GM19468 (cell line): ENCODE measurements at regions not wholly inside any gene's neighbourhood (a gene's known extent, or its start where the extent isn't known, plus 50 kb on each side); places are given as distances from the start of the nearest gene placed in this dataset.

Experiments used
- ATAC-seq: cut with Tn5 transposase; IDR thresholded peaks from one replicate; pipeline ENCODE4 v1.9.1; 2021; ENCODE audit warnings: mild to moderate bottlenecking, moderate library complexity, moderate number of reproducible peaks; ENCODE audit not compliant: unreplicated experiment; ENCODE audit errors: extremely low read depth

DNA sequence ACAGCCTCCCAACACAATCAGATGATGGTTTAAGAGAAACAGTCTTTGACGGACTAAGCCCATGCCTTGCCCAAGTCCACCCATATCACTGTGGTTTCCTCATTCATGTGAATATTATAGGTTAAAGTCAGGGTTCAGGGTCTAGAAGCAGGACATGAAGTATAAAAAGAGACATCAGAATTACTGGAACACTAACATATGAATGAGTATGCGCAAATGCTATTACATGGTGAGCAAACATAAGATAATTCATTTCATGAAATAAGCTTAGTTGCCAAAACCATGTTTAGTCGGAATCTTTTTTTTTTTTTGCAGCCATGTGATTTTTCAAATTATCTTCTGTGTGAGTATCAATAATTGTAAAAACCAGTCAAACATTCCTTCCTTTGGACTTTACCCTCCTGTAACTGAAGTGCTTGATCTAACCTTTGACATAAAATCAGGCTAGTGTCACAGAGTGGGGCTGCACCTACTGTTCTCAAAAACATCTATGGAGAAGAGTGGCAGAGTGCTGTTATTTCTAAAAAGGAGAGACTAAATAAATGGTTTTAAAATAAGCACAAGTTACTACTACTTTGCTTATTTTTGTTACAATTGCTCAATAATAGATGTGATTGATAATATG lies 84.9 kb upstream of the NRIP1 start:
- no peak for ATAC-seq

DNA sequence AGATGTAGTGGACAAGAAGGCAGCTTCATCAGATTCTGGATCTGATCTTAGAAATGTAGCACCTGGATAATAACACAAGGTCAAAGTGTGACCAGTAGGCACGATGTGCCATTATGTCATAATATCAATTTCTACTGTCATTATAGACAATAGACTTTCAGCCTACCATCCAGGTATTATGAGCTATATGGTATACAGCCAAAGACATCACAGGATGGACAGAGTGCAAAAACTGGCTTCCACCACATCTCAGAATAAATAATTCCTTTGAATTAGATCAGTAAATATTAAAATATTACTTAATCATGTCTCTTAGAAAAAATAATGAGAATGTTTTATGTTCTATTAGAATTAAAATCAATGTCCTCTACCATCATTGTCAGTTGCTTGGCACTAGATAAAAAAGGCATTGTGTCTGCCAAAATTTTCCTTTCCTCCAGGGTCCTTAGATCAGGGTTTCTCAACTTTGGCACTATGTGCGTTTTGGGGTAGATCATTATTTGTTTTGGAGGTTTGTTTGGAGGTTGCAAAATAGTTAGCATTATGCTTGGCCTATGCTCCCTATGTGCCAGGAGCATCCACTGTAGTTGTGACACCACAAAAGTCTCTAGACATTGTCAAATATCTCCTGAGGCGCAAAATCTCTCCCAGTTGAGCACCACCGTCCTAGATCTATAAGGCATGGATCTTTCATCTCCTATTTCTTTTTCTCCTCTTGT lies 86.7 kb upstream of the NRIP1 start:
- no peak for ATAC-seq

DNA sequence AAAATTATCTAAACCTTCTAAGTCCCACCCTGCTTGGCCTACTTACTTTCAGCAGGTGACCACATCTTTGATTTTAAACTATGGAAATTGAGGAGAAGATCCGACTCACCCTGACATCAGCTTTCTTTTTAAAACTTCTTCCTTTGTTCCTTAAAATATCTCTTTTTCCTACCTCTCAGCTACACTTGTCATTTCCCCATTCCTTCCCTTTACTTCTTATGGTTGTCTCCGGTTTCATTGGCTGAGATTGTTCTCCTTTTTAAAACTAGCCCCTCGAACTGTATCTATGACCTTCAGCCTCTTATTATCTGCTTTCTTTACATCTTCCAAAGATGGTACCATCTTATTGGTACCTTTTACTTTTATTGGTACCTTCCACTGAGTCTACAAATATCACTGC lies 87.8 kb upstream of the NRIP1 start:
- ATAC-seq, result no peak

DNA sequence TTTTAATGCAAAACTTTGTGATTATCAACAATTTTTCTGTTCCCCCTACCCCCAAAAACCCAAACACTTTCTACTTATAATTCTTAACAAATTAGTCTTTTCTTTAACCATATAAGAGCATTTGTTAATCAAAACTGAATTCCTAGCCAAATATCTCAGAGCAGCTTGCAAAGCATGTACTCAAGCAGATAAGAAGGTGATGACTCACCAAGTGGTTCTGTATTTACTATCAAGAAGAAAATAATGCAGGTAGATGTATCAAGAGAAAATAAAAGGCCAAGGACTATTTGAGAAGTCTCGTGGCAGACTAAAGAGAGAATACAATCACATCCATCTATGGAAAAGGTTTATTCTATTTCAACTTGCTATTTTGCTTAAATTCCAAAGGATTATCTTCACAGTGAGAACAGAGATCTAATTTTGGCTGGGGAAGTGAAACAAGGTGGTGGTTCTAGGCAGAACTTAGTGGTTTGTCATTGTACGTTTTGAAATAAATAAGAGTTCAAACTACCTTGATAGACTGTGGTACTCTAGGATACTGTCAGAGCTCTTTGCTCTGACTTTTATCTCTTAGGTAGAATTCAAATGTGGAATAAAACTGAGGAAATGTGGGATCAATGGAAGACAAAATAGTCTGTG lies 94.7 kb upstream of the NRIP1 start:
- no peak for ATAC-seq

DNA sequence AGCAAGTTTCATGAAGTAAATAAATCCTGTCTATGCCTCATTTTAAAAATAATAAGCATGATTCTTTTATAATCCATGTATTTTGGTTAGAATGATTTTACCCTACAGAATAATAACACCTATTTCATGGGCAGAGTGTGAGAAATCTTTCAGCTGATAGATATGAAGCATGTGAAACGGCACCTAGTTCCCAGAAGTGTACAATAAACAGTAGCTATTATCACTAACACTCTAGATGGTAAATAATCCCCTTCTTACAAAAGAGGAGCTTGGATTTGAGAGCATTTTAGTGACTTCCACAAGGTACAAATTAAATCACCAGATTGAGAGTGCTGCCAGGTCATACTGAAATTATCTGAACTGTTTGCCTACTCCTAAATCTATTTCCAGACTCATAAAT lies 95.3 kb upstream of the NRIP1 start:
- ATAC-seq, result no peak

DNA sequence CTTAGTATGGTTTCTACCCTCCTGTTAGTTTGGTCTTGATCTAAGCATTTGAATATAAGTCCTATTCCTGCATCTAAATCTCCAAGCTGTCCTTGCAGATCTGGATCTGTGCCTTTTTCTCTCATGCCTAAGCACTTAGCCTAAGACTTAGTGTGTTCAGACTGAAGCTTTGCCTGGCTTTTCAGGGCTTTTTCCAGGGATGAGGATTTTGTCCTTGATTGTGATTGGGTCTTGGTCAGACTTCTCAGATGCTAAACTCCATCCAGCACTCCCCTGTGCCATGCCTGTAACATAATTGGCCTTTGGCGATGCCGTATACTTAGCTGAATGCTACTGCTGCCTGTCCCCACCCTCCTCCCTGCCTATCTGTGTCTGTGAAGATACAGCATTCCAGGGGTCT lies 98.1 kb upstream of the NRIP1 start:
- ATAC-seq, result no peak

DNA sequence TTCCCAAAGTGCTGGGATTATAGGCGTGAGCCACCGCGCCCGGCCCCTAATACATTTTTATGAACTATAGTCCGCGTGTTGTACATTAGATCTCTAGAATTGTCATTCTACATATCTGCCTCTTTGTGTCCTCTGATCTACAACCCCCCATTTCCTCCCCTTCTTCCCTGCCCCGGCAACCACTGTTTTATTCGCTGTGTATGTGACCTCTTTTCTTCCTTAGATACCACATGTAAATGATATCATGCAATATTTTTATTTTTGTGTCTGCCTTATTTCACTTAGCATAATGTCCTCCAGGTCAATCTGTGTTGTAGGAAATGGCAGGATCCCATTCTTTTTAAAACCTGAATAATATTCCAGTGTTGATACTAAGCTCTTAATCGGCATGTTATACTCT lies 99.5 kb upstream of the NRIP1 start:
- no peak for ATAC-seq

DNA sequence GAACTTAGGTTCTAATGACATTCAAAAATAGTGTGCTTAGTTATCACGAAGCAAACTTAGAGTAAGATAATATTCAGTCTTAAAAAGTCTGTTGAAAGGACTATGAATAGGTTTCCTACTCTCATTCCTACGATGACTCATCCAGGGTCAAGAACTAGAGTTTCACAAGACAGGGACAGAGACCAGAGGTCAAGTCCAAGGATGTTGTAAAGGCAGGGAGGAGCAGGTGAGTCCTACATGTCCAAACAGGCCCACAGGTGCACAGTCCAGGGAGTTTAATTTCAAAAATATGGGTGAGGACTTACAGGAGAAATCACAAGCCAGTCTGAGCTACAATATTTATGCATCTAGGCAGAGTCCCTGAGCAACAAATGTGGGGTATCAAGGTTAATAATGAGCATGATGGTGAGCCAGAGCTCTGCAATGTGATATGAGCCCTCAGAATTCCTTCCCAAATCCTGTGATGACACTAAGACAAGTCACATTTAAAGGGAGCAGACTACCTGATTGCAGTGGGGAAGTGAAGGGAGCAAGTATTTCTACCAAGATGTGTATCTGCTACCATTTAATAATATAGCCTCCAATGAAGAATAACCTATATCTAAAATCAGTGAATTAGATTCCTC lies 100.0 kb upstream of the NRIP1 start:
- no peak for ATAC-seq

DNA sequence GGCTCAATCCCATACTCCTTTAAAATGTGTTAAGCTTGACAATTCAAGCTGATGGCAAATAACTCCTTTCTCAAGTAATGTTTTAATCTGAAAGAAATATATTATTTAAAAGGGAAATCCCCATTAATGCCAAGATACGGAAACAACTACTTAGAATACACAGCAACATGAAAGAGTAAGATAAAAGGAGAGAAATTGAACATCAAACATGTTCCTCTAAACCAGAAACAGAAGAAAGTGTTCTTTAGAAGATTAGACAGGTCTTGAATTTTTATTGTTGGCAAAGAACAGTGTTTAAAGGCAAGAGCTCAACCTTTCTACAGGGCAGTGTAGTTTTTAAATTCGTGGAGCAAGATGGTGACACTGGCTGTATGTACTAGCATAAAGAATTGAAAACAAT lies 105.8 kb upstream of the NRIP1 start:
- ATAC-seq, result no peak

DNA sequence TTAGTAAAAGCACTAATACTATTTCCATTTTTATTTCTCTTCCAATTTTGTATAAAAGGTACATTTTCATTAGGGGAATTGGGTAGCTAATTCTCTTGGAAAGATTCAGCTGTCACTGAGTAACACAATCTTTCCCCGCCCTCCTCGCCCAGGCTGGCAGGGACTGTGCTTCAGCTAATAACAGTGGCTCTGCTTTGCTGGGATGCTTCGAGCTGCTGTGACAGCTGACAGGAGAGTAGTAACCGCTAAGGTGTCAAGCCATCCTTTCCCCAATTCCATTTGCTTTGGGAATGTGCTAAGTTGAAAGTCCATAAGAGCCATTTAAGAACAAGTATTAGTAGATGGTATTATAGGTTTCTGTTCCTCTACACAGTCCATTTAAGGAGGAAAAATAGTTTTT lies 106.7 kb upstream of the NRIP1 start:
- no peak for ATAC-seq

DNA sequence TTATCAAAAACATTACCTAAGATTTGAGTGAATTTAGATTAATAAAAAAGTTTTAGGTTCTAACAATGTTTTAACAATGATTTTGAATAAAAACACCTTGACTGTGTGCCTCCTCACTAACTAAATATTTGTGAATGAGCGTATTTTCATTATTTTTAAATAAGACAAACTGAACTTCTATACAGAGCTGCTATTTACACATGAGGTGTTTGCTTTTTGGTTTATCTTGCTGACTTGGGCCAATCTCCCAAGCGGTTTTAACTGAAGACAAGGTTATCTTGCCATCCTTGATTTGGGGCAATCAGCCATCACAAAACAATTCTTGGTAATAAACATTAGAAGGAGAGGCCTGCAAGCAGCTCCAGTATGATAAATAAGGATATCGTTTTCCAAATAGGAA lies 108.2 kb upstream of the NRIP1 start:
- ATAC-seq, result no peak

DNA sequence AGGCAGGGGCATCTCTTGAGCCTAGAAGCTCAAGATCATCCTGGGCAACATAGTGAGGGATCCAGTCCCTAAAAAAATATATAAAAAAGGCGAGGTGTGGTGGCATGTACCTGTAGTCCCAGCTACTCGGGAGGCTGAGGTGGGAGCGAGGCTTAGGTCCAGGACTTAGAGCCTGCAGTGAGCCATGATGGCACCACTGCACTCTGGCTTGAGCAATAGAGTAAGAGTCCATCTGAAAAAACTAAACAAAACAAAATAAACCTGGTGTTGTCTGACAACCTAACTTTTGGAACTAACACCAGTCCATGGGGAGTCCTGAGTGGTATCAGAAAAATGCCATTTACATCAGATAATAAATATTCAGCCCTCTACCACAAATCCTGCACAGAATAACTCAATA lies 110.1 kb upstream of the NRIP1 start:
- ATAC-seq, result no peak

DNA sequence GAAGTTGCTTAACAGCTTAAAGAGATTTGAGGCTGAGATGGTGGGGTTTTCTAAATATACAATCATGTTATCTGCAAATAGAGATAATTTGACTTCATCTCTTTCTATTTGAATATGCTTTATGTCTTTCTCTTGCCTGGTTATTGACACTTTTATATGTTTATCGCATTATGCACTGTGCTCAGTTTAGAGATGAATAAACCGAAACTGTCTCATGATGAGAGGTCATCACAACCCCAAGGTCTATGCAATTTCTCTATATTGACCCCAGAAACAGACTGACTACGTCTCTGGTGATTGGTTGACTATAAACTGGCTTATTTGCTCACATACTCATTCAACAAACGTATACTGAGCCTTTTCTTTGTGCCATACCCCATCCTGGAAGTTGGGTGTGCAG lies 117.9 kb upstream of the NRIP1 start:
- no peak for ATAC-seq

DNA sequence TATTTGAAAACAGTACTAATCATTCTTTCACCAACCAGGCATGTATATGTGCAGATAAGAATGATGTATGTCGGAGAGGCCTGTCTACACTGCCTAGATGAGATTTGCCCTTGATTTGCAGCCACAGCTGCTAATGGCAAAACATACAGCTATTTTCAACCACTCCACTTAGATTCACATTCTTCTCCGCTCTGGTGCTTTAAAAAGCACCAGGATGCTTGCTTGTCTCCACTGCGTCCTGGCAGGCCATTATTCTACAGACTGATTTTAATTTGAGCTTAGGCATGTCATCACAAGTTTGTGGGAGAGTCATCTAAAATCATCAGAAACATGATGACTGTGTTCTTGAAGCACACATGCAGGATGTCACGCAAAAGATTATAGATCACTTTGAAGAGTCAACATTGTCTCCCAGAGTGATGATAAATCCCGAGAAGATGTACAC lies 119.0 kb upstream of the NRIP1 start:
- no peak for ATAC-seq

DNA sequence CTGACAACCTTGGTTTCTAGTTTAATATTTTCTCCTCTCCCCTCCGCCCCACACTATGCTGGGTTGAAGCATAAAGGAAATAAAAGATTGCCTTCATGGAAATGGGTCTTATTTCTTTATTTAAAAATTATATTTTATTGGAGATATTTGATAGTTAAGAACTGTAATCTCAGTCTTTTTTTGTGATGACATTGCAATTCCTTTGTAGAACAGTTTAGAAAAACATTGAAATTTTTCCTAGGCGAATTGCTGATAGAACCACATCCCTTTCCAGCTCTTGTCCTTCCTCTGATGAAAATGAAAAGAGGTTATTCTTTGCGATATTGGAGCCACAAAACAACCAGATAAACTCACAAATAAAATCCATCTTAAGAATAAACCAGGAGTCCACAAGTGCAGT lies 125.6 kb upstream of the NRIP1 start:
- no peak for ATAC-seq

DNA sequence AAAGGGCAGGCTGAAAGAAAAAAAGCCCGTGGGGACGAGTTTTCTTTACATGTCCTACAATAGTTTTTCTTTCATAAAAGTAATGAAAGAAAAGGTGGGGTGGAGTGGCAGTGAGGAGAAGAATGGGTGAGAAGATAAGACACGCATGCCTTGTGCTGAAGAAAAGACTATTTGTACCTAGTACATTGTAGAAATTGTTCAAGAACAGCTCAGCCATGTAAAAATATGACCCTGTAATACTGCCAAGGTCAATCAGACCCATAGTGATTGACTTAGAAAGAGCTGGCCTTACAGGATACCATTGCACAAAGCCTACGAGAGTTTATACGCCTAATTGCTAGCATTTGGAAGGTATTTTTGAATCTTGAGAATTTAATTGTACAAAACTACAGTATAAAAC lies 126.0 kb upstream of the NRIP1 start:
- no peak for ATAC-seq

DNA sequence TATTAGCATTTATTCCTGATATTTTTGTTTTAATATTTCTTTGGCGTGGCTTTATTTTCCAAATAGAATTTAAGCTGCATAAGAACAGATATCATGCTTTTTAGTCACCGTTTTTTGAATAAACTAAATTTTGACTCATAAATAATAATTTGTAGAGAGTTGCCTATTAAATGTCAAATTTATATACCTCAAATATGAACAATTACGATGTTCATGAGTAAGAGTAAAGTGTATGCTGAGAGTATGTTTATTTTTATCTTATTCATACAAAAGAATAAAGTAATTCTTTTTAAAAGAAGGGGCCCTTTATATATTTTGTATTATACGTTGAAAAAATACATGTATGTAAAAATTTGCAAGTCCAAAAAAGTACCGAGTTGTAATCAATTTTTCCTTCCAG lies 126.5 kb upstream of the NRIP1 start:
- ATAC-seq, result no peak

DNA sequence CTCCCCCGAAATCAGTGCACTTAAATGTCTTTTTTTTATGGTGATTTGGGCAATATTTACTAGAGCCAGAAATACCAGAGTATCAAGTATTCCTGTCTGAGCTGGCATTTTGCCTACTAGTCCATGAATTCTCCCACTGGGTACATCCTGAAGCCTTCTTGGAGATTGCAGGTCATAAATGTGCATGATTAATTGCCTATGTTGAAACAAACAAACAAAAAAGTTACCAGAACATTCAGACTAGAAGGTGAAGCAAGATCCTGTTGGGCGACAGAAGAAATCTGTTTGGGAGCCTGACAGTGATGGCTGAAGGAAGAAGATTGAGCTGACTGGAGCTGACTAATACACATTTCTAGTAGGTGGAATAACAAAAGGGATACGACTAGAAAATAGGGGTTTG lies 127.4 kb upstream of the NRIP1 start:
- ATAC-seq, result no peak

DNA sequence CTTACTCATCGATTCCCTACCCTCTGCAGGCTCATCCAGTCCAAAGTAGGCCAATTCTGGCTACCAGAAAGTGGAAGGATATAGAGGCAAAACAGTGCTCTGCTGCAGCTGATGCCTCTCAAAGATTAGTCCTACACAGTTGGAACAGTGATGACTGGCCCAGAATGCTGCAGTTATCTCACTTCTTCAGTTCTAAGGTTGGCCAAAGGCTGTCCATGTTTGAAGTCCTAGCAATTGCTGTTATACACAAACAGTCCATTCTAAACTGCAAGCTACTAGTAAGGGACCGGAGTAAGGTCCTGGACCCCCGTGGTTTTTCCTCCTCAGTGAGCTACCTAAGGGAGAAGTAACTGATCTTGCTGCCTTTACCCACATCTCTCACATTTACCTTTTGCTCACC lies 129.1 kb upstream of the NRIP1 start:
- ATAC-seq, result no peak

DNA sequence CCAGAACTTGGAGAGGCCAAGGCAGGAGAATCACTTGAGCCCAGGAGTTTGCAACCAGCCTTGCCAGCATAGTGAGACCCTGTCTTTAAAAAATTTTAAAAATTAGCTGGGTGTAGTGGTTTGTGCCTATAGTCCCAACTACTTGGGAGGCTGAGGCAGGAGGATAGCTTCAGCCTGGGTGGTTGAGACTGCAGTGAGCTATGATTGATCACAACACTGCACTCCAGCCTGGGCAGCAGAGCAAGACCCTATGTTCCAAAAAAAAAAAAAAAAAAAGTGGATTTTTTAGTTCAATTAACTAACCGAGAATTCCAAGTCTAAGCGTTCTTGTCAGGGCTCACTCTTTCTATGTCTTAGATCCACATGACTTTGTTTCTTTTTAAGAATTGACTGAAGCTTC lies 130.3 kb upstream of the NRIP1 start:
- no peak for ATAC-seq

DNA sequence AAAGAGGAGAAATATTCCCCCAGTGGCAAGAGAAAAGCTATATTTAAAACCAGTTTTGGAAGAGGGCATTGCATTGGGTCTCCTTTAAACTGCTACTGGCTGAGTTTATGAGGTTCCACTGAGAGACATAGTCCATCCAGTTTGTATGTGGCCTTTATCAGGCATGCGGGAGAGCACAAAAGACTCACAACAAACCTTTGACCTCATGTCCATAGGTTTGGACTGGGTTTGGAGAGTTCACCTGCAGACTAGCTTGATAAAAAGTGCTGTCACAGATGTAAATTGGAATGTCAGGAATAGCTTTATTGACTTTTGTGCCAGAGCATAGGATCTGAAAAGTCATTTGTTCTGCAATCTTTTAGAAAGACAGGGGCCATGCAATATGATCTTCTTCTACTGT lies 131.0 kb upstream of the NRIP1 start:
- ATAC-seq, result no peak
